ENCODE measurements at regions not wholly inside any gene's neighbourhood (a gene's known extent, or its start where the extent isn't known, plus 50 kb on each side); places are given as distances from the start of the nearest gene placed in this dataset.

GRCh38 chr7:131747658-131748232, 191.3 kb upstream of the PODXL start:
- Histone ChIP-seq H3K4me2 (ENCODE audit: low read length) (no peak overlapping the region), H2BK5ac (ENCODE audit: low read length) (no peak overlapping the region), H3K27me3 (ENCODE audit: insufficient read depth, low read length, poor library complexity) (no peaks in the 10 kb centered on the region), H4K5ac (ENCODE audit: low read length) (no peak overlapping the region), H2BK120ac (ENCODE audit: low read depth, low read length) (no peak overlapping the region), H3K36me3 (ENCODE audit: control insufficient read depth, insufficient read depth, low read length) (no peaks in the 10 kb centered on the region), H3K79me2 (ENCODE audit: control insufficient read depth, insufficient read depth, low read length) (no peaks in the 10 kb centered on the region), H3K9ac (ENCODE audit: low read length) (no peak overlapping the region), H3K56ac (ENCODE audit: low read length) (no peak overlapping the region), H2AK5ac (ENCODE audit: low read length) (no peak overlapping the region), H3K4ac (ENCODE audit: low read depth, low read length) (no peak overlapping the region), H3K23ac (ENCODE audit: low read length) (no peak overlapping the region), H3K4me3 (ENCODE audit: low read length) (no peak overlapping the region), H4K8ac (ENCODE audit: low read depth, low read length) (no peak overlapping the region), H3K4me1 (ENCODE audit: control insufficient read depth, low read depth, low read length) (no peaks in the 10 kb centered on the region), H3K79me1 (ENCODE audit: low read length) (no peaks in the 10 kb centered on the region), H3K27ac (ENCODE audit: low read depth, low read length) (no peak overlapping the region), H3K18ac (ENCODE audit: low read length) (no peak overlapping the region), H2BK15ac (replicated peaks; ENCODE audit: low read depth) (no peak overlapping the region)
- no CpG with 5 or more reads among the region's 3 CpGs for WGBS (ENCODE audit: extremely low coverage, insufficient coverage, low lambda C conversion rate)
- DNase-seq: peak; percentile 55

GRCh38 chr7:131745390-131746248, 189.2 kb upstream of the PODXL start:
- DNase-seq: peak; percentile 76
- H3K9ac ChIP-seq (ENCODE audit: low read length): no peak overlapping the region
- H2AK5ac ChIP-seq (ENCODE audit: low read length): no peak overlapping the region
- H2BK5ac ChIP-seq (ENCODE audit: low read length): no peak overlapping the region
- WGBS (ENCODE audit: extremely low coverage, insufficient coverage, low lambda C conversion rate): no CpG with 5 or more reads among the region's 15 CpGs
- H3K23ac ChIP-seq (ENCODE audit: low read length): no peak overlapping the region
- no peak overlapping the region for H3K4me2 ChIP-seq (ENCODE audit: low read length)
- no peaks in the 10 kb centered on the region for H3K4me1 ChIP-seq (ENCODE audit: control insufficient read depth, low read depth, low read length)
- no peak overlapping the region for H3K4ac ChIP-seq (ENCODE audit: low read depth, low read length)
- no peak overlapping the region for H2BK120ac ChIP-seq (ENCODE audit: low read depth, low read length)
- no peaks in the 10 kb centered on the region for H3K79me1 ChIP-seq (ENCODE audit: low read length)
- no peak overlapping the region for H3K56ac ChIP-seq (ENCODE audit: low read length)
- H4K5ac ChIP-seq (ENCODE audit: low read length): no peak overlapping the region
- no peak overlapping the region for H3K27ac ChIP-seq (ENCODE audit: low read depth, low read length)
- H3K27me3 ChIP-seq (ENCODE audit: insufficient read depth, low read length, poor library complexity): no peaks in the 10 kb centered on the region
- H4K8ac ChIP-seq (ENCODE audit: low read depth, low read length): no peak overlapping the region
- no peak overlapping the region for H3K4me3 ChIP-seq (ENCODE audit: low read length)
- no peak overlapping the region for H2BK15ac ChIP-seq (replicated peaks; ENCODE audit: low read depth)
- no peak overlapping the region for H3K18ac ChIP-seq (ENCODE audit: low read length)
- H3K79me2 ChIP-seq (ENCODE audit: control insufficient read depth, insufficient read depth, low read length): no peaks in the 10 kb centered on the region
- no peaks in the 10 kb centered on the region for H3K36me3 ChIP-seq (ENCODE audit: control insufficient read depth, insufficient read depth, low read length)

GRCh38 chr7:131741446-131741845, 185.0 kb upstream of the PODXL start:
- no peak overlapping the region for H2BK5ac ChIP-seq (ENCODE audit: low read length)
- no peaks in the 10 kb centered on the region for H3K36me3 ChIP-seq (ENCODE audit: control insufficient read depth, insufficient read depth, low read length)
- H4K8ac ChIP-seq (ENCODE audit: low read depth, low read length): no peak overlapping the region
- no peak overlapping the region for H3K4me2 ChIP-seq (ENCODE audit: low read length)
- WGBS (ENCODE audit: extremely low coverage, insufficient coverage, low lambda C conversion rate): no CpG with 5 or more reads among the region's 4 CpGs
- H3K4me3 ChIP-seq (ENCODE audit: low read length): no peak overlapping the region
- H3K79me1 ChIP-seq (ENCODE audit: low read length): no peaks in the 10 kb centered on the region
- no peak overlapping the region for H2BK15ac ChIP-seq (replicated peaks; ENCODE audit: low read depth)
- no peak overlapping the region for H3K18ac ChIP-seq (ENCODE audit: low read length)
- H3K27me3 ChIP-seq (ENCODE audit: insufficient read depth, low read length, poor library complexity): no peaks in the 10 kb centered on the region
- no peak overlapping the region for H2BK120ac ChIP-seq (ENCODE audit: low read depth, low read length)
- H3K27ac ChIP-seq (ENCODE audit: low read depth, low read length): no peak overlapping the region
- no peak overlapping the region for H3K56ac ChIP-seq (ENCODE audit: low read length)
- no peak overlapping the region for H2AK5ac ChIP-seq (ENCODE audit: low read length)
- no peak overlapping the region for H3K9ac ChIP-seq (ENCODE audit: low read length)
- H3K79me2 ChIP-seq (ENCODE audit: control insufficient read depth, insufficient read depth, low read length): no peaks in the 10 kb centered on the region
- H3K4me1 ChIP-seq (ENCODE audit: control insufficient read depth, low read depth, low read length): no peaks in the 10 kb centered on the region
- H3K4ac ChIP-seq (ENCODE audit: low read depth, low read length): no peak overlapping the region
- H3K23ac ChIP-seq (ENCODE audit: low read length): no peak overlapping the region
- DNase-seq: no peak
- H4K5ac ChIP-seq (ENCODE audit: low read length): no peak overlapping the region

GRCh38 chr7:131737746-131738465, 181.5 kb upstream of the PODXL start:
- Histone ChIP-seq H3K9ac (ENCODE audit: low read length) (no peak overlapping the region), H3K4me1 (ENCODE audit: control insufficient read depth, low read depth, low read length) (no peaks in the 10 kb centered on the region), H4K8ac (ENCODE audit: low read depth, low read length) (no peak overlapping the region), H2BK120ac (ENCODE audit: low read depth, low read length) (no peak overlapping the region), H2AK5ac (ENCODE audit: low read length) (no peak overlapping the region), H3K79me1 (ENCODE audit: low read length) (no peaks in the 10 kb centered on the region), H3K4ac (ENCODE audit: low read depth, low read length) (no peak overlapping the region), H3K4me3 (ENCODE audit: low read length) (no peak overlapping the region), H2BK5ac (ENCODE audit: low read length) (no peak overlapping the region), H3K23ac (ENCODE audit: low read length) (no peak overlapping the region), H3K79me2 (ENCODE audit: control insufficient read depth, insufficient read depth, low read length) (no peaks in the 10 kb centered on the region), H3K27ac (ENCODE audit: low read depth, low read length) (no peak overlapping the region), H3K4me2 (ENCODE audit: low read length) (no peak overlapping the region), H3K36me3 (ENCODE audit: control insufficient read depth, insufficient read depth, low read length) (no peaks in the 10 kb centered on the region), H3K27me3 (ENCODE audit: insufficient read depth, low read length, poor library complexity) (no peaks in the 10 kb centered on the region), H4K5ac (ENCODE audit: low read length) (no peak overlapping the region), H3K18ac (ENCODE audit: low read length) (no peak overlapping the region), H2BK15ac (replicated peaks; ENCODE audit: low read depth) (no peak overlapping the region), H3K56ac (ENCODE audit: low read length) (no peak overlapping the region)
- no peak for DNase-seq
- WGBS (ENCODE audit: extremely low coverage, insufficient coverage, low lambda C conversion rate): no CpG with 5 or more reads among the region's 25 CpGs

GRCh38 chr7:131735101-131735500, 178.7 kb upstream of the PODXL start:
- Histone ChIP-seq H2AK5ac (ENCODE audit: low read length) (no peak overlapping the region), H3K18ac (ENCODE audit: low read length) (no peak overlapping the region), H3K79me1 (ENCODE audit: low read length) (no peaks in the 10 kb centered on the region), H3K4ac (ENCODE audit: low read depth, low read length) (no peak overlapping the region), H3K4me1 (ENCODE audit: control insufficient read depth, low read depth, low read length) (no peaks in the 10 kb centered on the region), H3K4me3 (ENCODE audit: low read length) (no peak overlapping the region), H2BK5ac (ENCODE audit: low read length) (no peak overlapping the region), H3K56ac (ENCODE audit: low read length) (no peak overlapping the region), H2BK120ac (ENCODE audit: low read depth, low read length) (no peak overlapping the region), H3K27ac (ENCODE audit: low read depth, low read length) (no peak overlapping the region), H3K27me3 (ENCODE audit: insufficient read depth, low read length, poor library complexity) (no peaks in the 10 kb centered on the region), H3K4me2 (ENCODE audit: low read length) (no peak overlapping the region), H3K9ac (ENCODE audit: low read length) (no peak overlapping the region), H2BK15ac (replicated peaks; ENCODE audit: low read depth) (no peak overlapping the region), H4K8ac (ENCODE audit: low read depth, low read length) (no peak overlapping the region), H3K23ac (ENCODE audit: low read length) (no peak overlapping the region), H3K79me2 (ENCODE audit: control insufficient read depth, insufficient read depth, low read length) (no peaks in the 10 kb centered on the region), H4K5ac (ENCODE audit: low read length) (no peak overlapping the region), H3K36me3 (ENCODE audit: control insufficient read depth, insufficient read depth, low read length) (no peaks in the 10 kb centered on the region)
- no peak for DNase-seq
- WGBS (ENCODE audit: extremely low coverage, insufficient coverage, low lambda C conversion rate): no CpG with 5 or more reads among the region's 5 CpGs

All from mesendoderm (in vitro differentiated cells).